ENCODE measurements at regions not wholly inside any gene's neighbourhood (a gene's known extent, or its start where the extent isn't known, plus 50 kb on each side); places are given as distances from the start of the nearest gene placed in this dataset.

- TF ChIP-seq PHB2 (IDR thresholded peaks at IDR 0.05; ENCODE audit: low read depth) (no peak), GABPB2 (CRISPR knock-in tag; conservative IDR thresholded peaks at IDR 0.05) (no peak), RBM39 (optimal IDR thresholded peaks at IDR 0.05; ENCODE audit: low read depth, low read length) (no peak), POLR3A (IDR thresholded peaks at IDR 0.05; ENCODE audit: borderline replicate concordance, extremely low read depth, insufficient read depth, insufficient read length) (no peak), REST (IDR thresholded peaks at IDR 0.05; ENCODE audit: borderline replicate concordance) (peak; percentile 63; the same call in 1 of the 2 replicates), REST (CRISPR knock-in tag; IDR thresholded peaks at IDR 0.05; ENCODE audit: low read depth) (no peak), L3MBTL2 (IDR thresholded peaks at IDR 0.05) (no peak), FOXK2 (conservative IDR thresholded peaks at IDR 0.05 in 1 of 2, IDR thresholded peaks at IDR 0.05 in 1 of 2; ENCODE audit: low read depth in 2 of 2) (no peak), HSF4 (CRISPR knock-in tag; IDR thresholded peaks at IDR 0.05; ENCODE audit: borderline replicate concordance) (no peak), FOXO4 (CRISPR knock-in tag; IDR thresholded peaks at IDR 0.05) (no peak), ZNF140 (CRISPR knock-in tag; IDR thresholded peaks at IDR 0.05) (no peak), ZNF780A (CRISPR knock-in tag; IDR thresholded peaks at IDR 0.05) (no peak), TFAP4 (CRISPR knock-in tag; IDR thresholded peaks at IDR 0.05; ENCODE audit: borderline replicate concordance) (peak; percentile 12; the same call in 1 of the 2 replicates), RNF219 (CRISPR knock-in tag; IDR thresholded peaks at IDR 0.05) (no peak), PHTF2 (CRISPR knock-in tag; IDR thresholded peaks at IDR 0.05) (no peak), ZNF263 (CRISPR knock-in tag; IDR thresholded peaks at IDR 0.05; ENCODE audit: borderline replicate concordance) (no peak)
Measured at GRCh38 chr12:62192180-62192902, 67.9 kb upstream of the USP15 start (continued).

Data from K562 (cell line).